Lung (tissue), 11 donors: ENCODE measurements at regions not wholly inside any gene's neighbourhood (a gene's known extent, or its start where the extent isn't known, plus 50 kb on each side); places are given as distances from the start of the nearest gene placed in this dataset.
"Not testable (repeated sequence)": the region's sequence is repeated elsewhere in the genome, so short reads cannot be mapped to it uniquely, and the experiment has no call there.

ENCODE experiments used
- ATAC-seq: fragments of 200-7000 bp; cut with Tn5 transposase; one replicate; pipeline ENCODE4 v1.9.1; 2020; ENCODE audit warnings: moderate number of reproducible peaks; ENCODE audit not compliant: insufficient read depth, low FRiP score
- DNase-seq, 3 donors: peaks; one replicate each; pipeline ENCODE4 v3.0.0-alpha.2; 2013 to 2017
- H3K27ac ChIP-seq, 2 donors: one replicate each; pipeline ENCODE4 v1.5.1; 2013; ENCODE audit warnings: mild to moderate bottlenecking in 2 of 2, moderate library complexity in 2 of 2, control low read depth in 1 of 2, inconsistent platforms in 1 of 2, low read depth in 1 of 2, low read length in 1 of 2
- H3K27me3 ChIP-seq, 3 donors: one replicate each; pipeline ENCODE4 v1.5.1; 2013; ENCODE audit warnings: low read length in 2 of 3; ENCODE audit not compliant: control insufficient read depth in 3 of 3, insufficient read depth in 3 of 3
- H3K36me3 ChIP-seq, 4 donors: one replicate each; pipeline ENCODE4 v1.5.1; 2013; ENCODE audit warnings: low read length in 4 of 4, mild to moderate bottlenecking in 1 of 4, moderate library complexity in 1 of 4; ENCODE audit not compliant: control insufficient read depth in 4 of 4, insufficient read depth in 4 of 4
- H3K4me1 ChIP-seq, 5 donors: one replicate each; pipeline ENCODE4 v1.5.1; 2013; ENCODE audit warnings: low read length in 5 of 5, mild to moderate bottlenecking in 2 of 5, moderate library complexity in 1 of 5; ENCODE audit not compliant: control insufficient read depth in 5 of 5, insufficient read depth in 5 of 5
- H3K4me3 ChIP-seq: one replicate; pipeline ENCODE4 v1.5.1; 2013; ENCODE audit warnings: mild to moderate bottlenecking, control low read depth, moderate library complexity
- H3K9ac ChIP-seq, 2 donors: one replicate each; pipeline ENCODE4 v1.5.1; 2013; ENCODE audit warnings: low read length in 2 of 2, control low read depth in 1 of 2; ENCODE audit not compliant: insufficient read depth in 1 of 2
- H3K9me3 ChIP-seq, 4 donors: one replicate each; pipeline ENCODE4 v1.5.1; 2013; ENCODE audit warnings: low read length in 3 of 4, mild to moderate bottlenecking in 1 of 4, moderate library complexity in 1 of 4; ENCODE audit not compliant: control insufficient read depth in 4 of 4, insufficient read depth in 3 of 4
- CTCF ChIP-seq: IDR thresholded peaks from 2 replicates; pipeline ENCODE4 v1.5.1; 2012; ENCODE audit warnings: mild to moderate bottlenecking; ENCODE audit errors: control extremely low read depth, extremely low read depth
- whole genome bisulfite sequencing, 2 donors: extraction: QIAGEN DNeasy Blood & Tissue Kit; methylation state at CpG; one replicate each; pipeline ENCODE4 v1.1.7; 2013; 5-methylcytosine and 5-hydroxymethylcytosine counted together
- donor health status: control.
- donor health status: control.
- donor health status: Bipolar disorder and iron deficiency.
- donor health status: healthy.
- donor health status: DM: yes; HTN: yes; CAD: no.

GRCh38 chr1:43015269-43015668 lies 56.6 kb upstream of the SLC2A1 start:
- Histone ChIP-seq H3K4me3 (no peak overlapping the region), H3K9me3 (no peaks in the 10 kb centered on the region), H3K27ac (no peak overlapping the region), H3K36me3 (no peaks in the 10 kb centered on the region), H3K27me3 (no peaks in the 10 kb centered on the region), H3K9ac (no peak overlapping the region), H3K4me1 (no peaks in the 10 kb centered on the region)
- ATAC-seq (no peak), DNase-seq (no peak)
- WGBS, 2 donors, result 90 to 98% methylated on average over 3 of the region's 3 CpGs
- no peak for TF ChIP-seq CTCF

- not testable (repeated sequence) for H3K36me3 ChIP-seq, H3K27ac ChIP-seq, DNase-seq, H3K9me3 ChIP-seq, H3K27me3 ChIP-seq, H3K4me1 ChIP-seq, ATAC-seq, H3K9ac ChIP-seq, H3K4me3 ChIP-seq
- WGBS, 2 donors, result 94 to 97% methylated on average over 10 of the region's 10 CpGs
Observed at GRCh38 chr1:43014579-43014978, 55.9 kb upstream of the SLC2A1 start.

GRCh38 chr1:43011020-43011419 lies 52.4 kb upstream of the SLC2A1 start:
- H3K4me1 ChIP-seq, result peaks cover 0 to 21% (median 0%) of the 10 kb centered on the region in 5 donors
- DNase-seq, result no peak
- H3K36me3 ChIP-seq, result no peaks in the 10 kb centered on the region
- WGBS, 2 donors, result 58 to 66% methylated on average over 3 of the region's 3 CpGs
- H3K27me3 ChIP-seq, result no peaks in the 10 kb centered on the region
- H3K9me3 ChIP-seq, result no peaks in the 10 kb centered on the region
- no peak for TF ChIP-seq CTCF
- H3K9ac ChIP-seq, result no peak overlapping the region
- H3K4me3 ChIP-seq, result no peak overlapping the region
- no peak for ATAC-seq
- H3K27ac ChIP-seq, result no peak overlapping the region

DNA sequence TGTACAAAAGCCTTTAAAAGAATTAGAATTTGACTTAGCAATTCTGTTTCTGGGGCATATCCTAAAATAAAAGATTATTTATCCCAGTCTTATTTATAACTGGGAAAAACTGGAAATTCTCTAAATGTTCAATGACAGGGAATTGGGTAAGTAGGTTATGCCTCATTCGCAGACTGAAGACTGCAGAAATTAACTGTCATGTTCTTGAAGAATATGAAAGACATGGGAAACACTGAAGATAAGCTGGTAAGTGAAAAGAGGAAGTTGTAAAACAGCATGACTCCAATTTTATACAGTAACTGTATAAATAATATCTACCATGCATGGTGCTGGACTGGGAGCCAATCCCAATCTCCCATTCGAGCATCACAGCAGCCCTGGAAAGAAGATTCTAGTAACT lies 50.6 kb upstream of the SLC2A1 start:
- H3K9me3 ChIP-seq, result no peaks in the 10 kb centered on the region
- peaks cover 0 to 31% (median 0%) of the 10 kb centered on the region in 5 donors for H3K4me1 ChIP-seq
- ATAC-seq (no peak), DNase-seq (no peak)
- H3K9ac ChIP-seq, result no peak overlapping the region
- H3K27ac ChIP-seq, result no peak overlapping the region
- H3K27me3 ChIP-seq, result no peaks in the 10 kb centered on the region
- H3K4me3 ChIP-seq, result no peak overlapping the region
- TF ChIP-seq CTCF, result no peak
- WGBS, 2 donors, result 32 to 57% methylated on average over 2 of the region's 2 CpGs
- no peaks in the 10 kb centered on the region for H3K36me3 ChIP-seq
